ENCODE measurements at regions not wholly inside any gene's neighbourhood (a gene's known extent, or its start where the extent isn't known, plus 50 kb on each side); places are given as distances from the start of the nearest gene placed in this dataset.

GRCh38 chr14:62313212-62313611 is 551.0 kb downstream of the SNAPC1 start:
- Histone ChIP-seq H3K4me3 (no peak overlapping the region), H3K9me3 (no peaks in the 10 kb centered on the region), H3K27ac (no peak overlapping the region), H3K27me3 (no peaks in the 10 kb centered on the region), H3K4me1 (no peaks in the 10 kb centered on the region), H3K36me3 (no peaks in the 10 kb centered on the region)
- DNase-seq: no peak
- ATAC-seq: no peak
- TF ChIP-seq CTCF (IDR thresholded peaks at IDR 0.05) (no peak), POLR2A (IDR thresholded peaks at IDR 0.05) (no peak)
- intact Hi-C loops (cut with DNase I): no loop called here
- 84 to 88% (median 86%) methylated on average over 3 of the region's 3 CpGs for WGBS, 4 donors

GRCh38 chr14:62314221-62314620 is 552.0 kb downstream of the SNAPC1 start:
- TF ChIP-seq POLR2A (IDR thresholded peaks at IDR 0.05) (no peak), CTCF (IDR thresholded peaks at IDR 0.05) (no peak)
- Histone ChIP-seq H3K4me3 (no peak overlapping the region), H3K4me1 (no peaks in the 10 kb centered on the region), H3K36me3 (no peaks in the 10 kb centered on the region), H3K27me3 (no peaks in the 10 kb centered on the region), H3K27ac (no peak overlapping the region), H3K9me3 (no peaks in the 10 kb centered on the region)
- DNase-seq (no peak), ATAC-seq (no peak)
- intact Hi-C loops (cut with DNase I): no loop called here
- 71 to 85% (median 78%) methylated on average over 2 of the region's 2 CpGs for WGBS, 4 donors

- WGBS, 4 donors: 45 to 65% (median 58%) methylated on average over 1 of the region's 1 CpG
- Histone ChIP-seq H3K36me3 (no peaks in the 10 kb centered on the region), H3K9me3 (no peaks in the 10 kb centered on the region), H3K27me3 (no peaks in the 10 kb centered on the region), H3K27ac (no peak overlapping the region), H3K4me3 (no peak overlapping the region), H3K4me1 (no peaks in the 10 kb centered on the region)
- no peak for DNase-seq
- TF ChIP-seq CTCF (IDR thresholded peaks at IDR 0.05): no peak
- no peak for TF ChIP-seq POLR2A (IDR thresholded peaks at IDR 0.05)
- intact Hi-C loops (cut with DNase I): no loop called here
- no peak for ATAC-seq
Observed at GRCh38 chr14:62314871-62315270, 552.7 kb downstream of the SNAPC1 start.

- DNase-seq (no peak), ATAC-seq (no peak)
- Histone ChIP-seq H3K4me3 (no peak overlapping the region), H3K27me3 (no peaks in the 10 kb centered on the region), H3K9me3 (no peaks in the 10 kb centered on the region), H3K36me3 (no peaks in the 10 kb centered on the region), H3K4me1 (no peaks in the 10 kb centered on the region), H3K27ac (no peak overlapping the region)
- intact Hi-C loops (cut with DNase I): no loop called here
- TF ChIP-seq POLR2A (IDR thresholded peaks at IDR 0.05): no peak
- no peak for TF ChIP-seq CTCF (IDR thresholded peaks at IDR 0.05)
- 88 to 93% (median 90%) methylated on average over 2 of the region's 2 CpGs for WGBS, 4 donors
Observed at GRCh38 chr14:62315631-62316030, 553.4 kb downstream of the SNAPC1 start.

Data from heart left ventricle (tissue), 16 donors.